LHCN-M2 (cell line): ENCODE measurements at regions not wholly inside any gene's neighbourhood (a gene's known extent, or its start where the extent isn't known, plus 50 kb on each side); places are given as distances from the start of the nearest gene placed in this dataset.

Experiments
- DNase-seq: peaks from one replicate; pipeline ENCODE4 v3.0.0-alpha.2; 2012; ENCODE audit warnings: low read depth

GRCh38 chr12:79534029-79534867 lies 156.5 kb downstream of the PAWR start:
- DNase-seq, result no peak

DNA sequence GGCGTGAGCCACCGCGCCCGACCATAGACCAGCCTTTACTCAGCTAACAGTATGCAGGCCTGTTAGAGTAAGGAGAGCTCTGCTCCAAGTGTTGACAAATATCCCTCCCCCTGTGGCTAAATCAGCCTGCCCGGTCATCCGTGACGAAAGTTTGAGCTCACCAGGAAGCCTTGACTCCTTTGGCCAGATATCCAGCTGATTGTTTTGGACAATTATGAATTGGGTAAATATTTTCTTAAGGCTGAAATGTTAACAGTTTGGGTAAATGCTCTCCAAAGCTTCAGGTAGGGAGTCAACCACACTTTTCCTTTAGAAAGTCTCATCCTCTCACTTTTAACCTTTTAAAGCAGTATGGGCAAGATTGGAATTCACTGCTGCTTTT lies 157.9 kb downstream of the PAWR start:
- DNase-seq, result no peak

DNA sequence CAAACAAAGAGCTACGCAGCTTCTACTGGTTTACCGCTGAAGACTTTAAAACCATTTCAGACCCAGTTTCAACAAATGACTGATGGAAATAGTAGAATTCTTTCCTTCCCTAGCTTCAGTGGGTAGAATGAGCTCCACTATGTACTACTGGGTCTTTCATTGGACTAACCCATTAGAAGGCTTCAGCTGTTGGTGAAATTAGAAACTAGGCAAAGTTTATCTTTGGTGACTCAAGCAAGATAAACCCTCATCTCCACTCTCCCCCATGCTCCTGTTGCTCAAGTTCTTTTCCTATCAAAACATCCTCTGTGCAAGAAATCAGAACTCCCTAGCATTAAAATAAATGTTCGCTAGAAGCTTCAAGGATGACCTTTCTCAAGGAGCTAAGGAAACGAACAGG lies 159.2 kb downstream of the PAWR start:
- peak; percentile 80 for DNase-seq

DNA sequence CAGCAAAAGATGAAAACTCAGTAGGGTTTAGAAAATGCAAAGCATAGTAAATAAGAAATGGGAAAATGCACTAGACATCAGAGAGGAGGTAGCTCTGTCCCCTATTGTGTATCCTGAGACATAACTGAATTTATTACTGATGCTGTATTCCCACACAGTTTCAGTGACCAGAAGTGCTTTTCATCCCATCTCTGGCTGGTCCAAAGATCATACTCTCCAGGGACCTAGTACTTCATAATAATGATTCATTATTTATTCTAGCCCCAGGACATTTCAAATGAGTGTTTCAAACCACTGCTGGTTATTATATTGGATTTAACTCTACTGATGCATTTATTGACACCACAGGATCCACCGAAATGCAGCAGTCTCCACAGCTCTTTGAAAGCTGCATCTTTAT lies 163.3 kb downstream of the PAWR start:
- peak; percentile 64 for DNase-seq

GRCh38 chr12:79525357-79525756 lies 165.4 kb downstream of the PAWR start:
- DNase-seq, result no peak

DNA sequence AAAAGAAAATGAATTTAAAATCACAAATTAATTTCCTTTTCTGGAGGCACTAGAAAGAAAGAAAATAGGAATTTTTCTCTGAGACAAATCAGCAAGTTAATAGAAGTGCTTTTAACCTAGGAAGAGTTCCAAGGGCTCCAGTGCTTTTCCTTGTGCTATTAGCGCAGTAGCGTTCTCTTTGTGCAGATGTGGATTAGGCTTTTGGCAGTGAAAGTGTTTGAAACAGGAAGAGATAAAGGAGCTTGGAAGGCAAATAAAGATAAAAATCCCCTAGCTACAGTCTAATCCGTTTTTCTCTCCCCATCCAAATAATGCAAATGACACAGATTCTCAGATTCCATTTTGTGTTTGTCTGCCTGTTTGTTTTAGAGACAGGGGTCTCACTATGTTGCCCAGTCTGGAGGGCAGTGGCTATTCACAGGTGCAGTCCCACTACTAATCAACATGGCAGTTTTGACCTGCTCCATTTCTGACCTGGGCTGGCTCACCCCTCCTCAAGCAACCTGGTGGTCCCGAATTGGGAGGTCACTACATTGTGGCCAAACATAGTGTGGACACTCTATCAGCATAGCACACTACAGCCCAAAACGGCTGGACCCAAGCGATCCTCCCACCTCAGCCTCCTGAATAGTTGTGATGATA lies 166.1 kb downstream of the PAWR start:
- no peak for DNase-seq

DNA sequence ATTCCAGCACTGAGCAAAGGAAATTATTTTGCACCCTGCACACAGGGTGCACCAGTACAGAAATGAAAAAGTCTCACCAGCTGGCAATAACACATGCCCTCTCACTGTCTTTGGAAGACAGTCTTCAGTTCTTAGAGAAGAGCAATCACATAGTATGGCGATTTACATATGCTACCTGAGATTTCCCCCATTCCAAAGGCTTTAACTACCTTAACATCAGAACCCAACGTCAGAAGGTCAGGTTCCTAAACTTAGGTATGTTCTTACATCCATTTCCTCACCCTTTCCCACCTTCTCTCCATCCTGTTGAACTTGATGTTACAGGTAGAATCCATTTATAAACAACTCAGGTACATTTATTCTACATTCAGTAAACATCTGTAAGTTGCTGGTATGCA lies 167.8 kb downstream of the PAWR start:
- DNase-seq, result no peak

DNA sequence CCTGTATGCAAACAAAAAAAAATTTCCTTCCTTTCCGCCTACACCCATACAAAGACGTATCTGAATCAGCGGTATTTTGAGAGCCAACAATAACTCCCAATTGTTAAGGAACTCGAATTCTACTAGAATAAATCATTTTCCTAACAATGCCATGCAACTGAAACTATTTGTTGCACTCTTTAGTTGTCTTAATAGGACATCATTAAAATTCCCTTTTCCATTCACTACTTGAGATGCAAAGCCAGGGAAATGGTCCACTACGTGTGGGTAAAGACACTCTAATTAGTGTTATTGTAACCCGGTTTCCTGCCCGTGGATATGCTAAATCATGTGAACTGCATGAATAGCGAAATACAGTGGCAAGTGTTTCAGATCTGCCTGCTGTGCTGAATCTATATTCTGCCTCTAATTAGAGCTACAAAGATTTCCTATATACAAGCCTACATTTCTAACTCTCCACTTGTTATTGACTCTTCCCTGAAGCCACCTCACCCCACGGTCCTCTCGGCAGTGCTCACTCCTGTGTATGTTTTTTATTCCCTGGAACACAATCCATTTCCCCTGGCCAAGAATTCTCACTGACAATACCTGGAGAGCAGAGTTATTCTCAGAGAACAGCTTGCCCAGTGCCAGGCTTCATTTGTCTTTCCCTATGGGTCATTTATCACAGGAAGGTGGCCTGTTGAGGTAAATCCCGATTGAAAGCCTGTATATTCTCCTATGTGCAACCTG lies 168.3 kb downstream of the PAWR start:
- no peak for DNase-seq

GRCh38 chr12:79521576-79521975 lies 169.2 kb downstream of the PAWR start:
- peak; percentile 41 for DNase-seq

DNA sequence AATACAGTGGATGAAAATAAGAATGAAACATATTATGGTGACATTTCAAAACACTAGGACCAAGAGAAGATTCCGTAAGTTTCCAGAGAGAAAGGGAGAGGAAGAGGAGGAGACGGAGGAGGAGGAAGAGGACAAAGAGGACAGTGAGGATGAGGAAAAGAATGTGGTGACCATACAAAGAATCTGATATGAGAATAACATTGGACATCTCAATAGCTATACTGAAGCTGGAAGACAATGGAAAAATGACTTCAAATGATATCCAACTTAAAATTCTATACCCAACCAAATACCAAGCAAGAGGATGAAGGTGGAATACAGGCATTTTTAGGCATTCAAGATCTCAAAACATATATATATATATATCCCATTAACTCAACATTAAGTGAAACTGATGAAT lies 173.4 kb downstream of the PAWR start:
- no peak for DNase-seq

DNA sequence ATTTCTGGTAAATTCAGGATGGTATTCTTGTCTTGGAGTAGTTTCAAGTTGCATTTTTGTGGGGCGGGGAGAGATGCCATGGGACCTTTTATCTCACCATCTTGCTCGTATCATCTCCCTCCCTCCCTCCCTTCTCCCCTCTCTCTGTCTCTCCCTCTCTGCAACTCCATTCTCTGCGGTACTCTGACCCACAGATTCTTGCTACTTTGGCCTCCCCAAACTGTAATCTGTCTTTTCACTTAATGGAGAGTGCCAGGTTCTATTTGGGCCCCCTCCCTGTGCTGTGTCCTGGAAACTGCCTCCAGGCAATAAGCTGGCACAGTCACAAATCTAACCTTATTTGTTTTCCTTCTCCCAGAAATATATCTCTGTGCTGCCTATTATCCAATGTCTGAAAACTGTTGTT lies 175.2 kb downstream of the PAWR start:
- no peak for DNase-seq

GRCh38 chr12:79514730-79515529 lies 175.8 kb downstream of the PAWR start:
- DNase-seq, result no peak

DNA sequence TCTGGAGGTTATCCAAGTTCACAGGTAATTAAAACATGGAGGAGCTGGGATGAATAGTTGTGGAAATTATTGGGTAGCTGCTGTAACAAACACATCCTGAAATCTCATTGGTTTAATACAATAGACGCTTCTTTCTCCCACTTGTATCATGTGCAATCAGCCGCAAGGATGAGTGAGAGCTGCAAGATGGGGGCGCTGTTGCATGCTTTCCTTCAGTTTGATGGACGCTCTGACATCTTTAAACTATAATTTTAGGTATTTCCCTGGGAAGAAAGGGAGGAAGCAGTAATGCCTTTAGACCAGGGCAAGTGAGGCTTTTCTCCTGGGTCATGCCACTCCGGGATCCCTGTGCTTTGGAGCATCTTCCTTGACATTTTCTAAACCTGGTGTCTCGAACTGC lies 178.7 kb downstream of the PAWR start:
- DNase-seq, result no peak

- DNase-seq, result no peak
Measured at GRCh38 chr12:79508622-79509021, 182.1 kb downstream of the PAWR start.
